Epithelial cell of esophagus (primary cell): ENCODE measurements at regions not wholly inside any gene's neighbourhood (a gene's known extent, or its start where the extent isn't known, plus 50 kb on each side); places are given as distances from the start of the nearest gene placed in this dataset.

Experiments used
- DNase-seq: peaks from one replicate; pipeline ENCODE4 v3.0.0; 2010; ENCODE audit warnings: low read depth
- H3K4me3 ChIP-seq: 2 replicates; pipeline ENCODE4 v1.5.1; 2011; ENCODE audit warnings: mild to moderate bottlenecking, low read length, control low read depth
- CTCF ChIP-seq: IDR thresholded peaks from 2 replicates; pipeline ENCODE4 v1.5.1; 2011; ENCODE audit warnings: low read depth, mild to moderate bottlenecking, low read length, control low read depth, inconsistent platforms; ENCODE audit not compliant: insufficient read depth; ENCODE audit errors: missing control alignments

- no peak for TF ChIP-seq CTCF
- no peak for DNase-seq
These were observed 144.0 kb downstream of the DDX1 start for GRCh38 chr2:15735484-15736326.

GRCh38 chr2:15736396-15737180, 144.9 kb downstream of the DDX1 start:
- no peak for TF ChIP-seq CTCF
- H3K4me3 ChIP-seq, result no peak overlapping the region
- DNase-seq, result no peak

More at GRCh38 chr2:15735484-15736326, 144.0 kb downstream of the DDX1 start:
- no peak overlapping the region for H3K4me3 ChIP-seq

- no peak for TF ChIP-seq CTCF
- DNase-seq, result no peak
- no peak overlapping the region for H3K4me3 ChIP-seq
These were observed 145.9 kb downstream of the DDX1 start for GRCh38 chr2:15737314-15738224.

- TF ChIP-seq CTCF, result no peak
- no peak for DNase-seq
These were observed 146.5 kb downstream of the DDX1 start for GRCh38 chr2:15738225-15738546.

GRCh38 chr2:15738943-15739342, 147.3 kb downstream of the DDX1 start:
- TF ChIP-seq CTCF, result no peak
- DNase-seq, result no peak
- no peak overlapping the region for H3K4me3 ChIP-seq

More at GRCh38 chr2:15738225-15738546, 146.5 kb downstream of the DDX1 start:
- H3K4me3 ChIP-seq, result no peak overlapping the region

GRCh38 chr2:15744820-15745219, 153.2 kb downstream of the DDX1 start:
- no peak overlapping the region for H3K4me3 ChIP-seq
- no peak for DNase-seq
- TF ChIP-seq CTCF, result no peak
